Keratinocyte (primary cell): ENCODE measurements at regions not wholly inside any gene's neighbourhood (a gene's known extent, or its start where the extent isn't known, plus 50 kb on each side); places are given as distances from the start of the nearest gene placed in this dataset.

Experiments used
- DNase-seq: peaks from one replicate; pipeline ENCODE4 v3.0.0-alpha.2; 2011; ENCODE audit warnings: low read depth, missing footprints, low spot score
- FAIRE-seq: peaks from 2 replicates; lab custom pipeline; 2011; peaks lifted over from hg19 to GRCh38; lab: Jason Lieb, UNC
- H2AFZ ChIP-seq: 2 replicates; pipeline ENCODE4 v1.6.0; 2012; ENCODE audit warnings: low read length, control low read depth, inconsistent platforms; ENCODE audit not compliant: control insufficient read depth
- H3K27ac ChIP-seq: 2 replicates; pipeline ENCODE4 v1.5.1; 2011; ENCODE audit warnings: low read length; ENCODE audit not compliant: control insufficient read depth, insufficient read depth
- H3K27me3 ChIP-seq: 3 replicates; pipeline ENCODE4 v1.6.0; 2011; ENCODE audit warnings: low read length; ENCODE audit not compliant: control insufficient read depth, insufficient read depth; ENCODE audit errors: extremely low read depth
- H3K36me3 ChIP-seq, 2 experiments: 2 replicates in 1 of 2; 3 replicates in 1 of 2; pipeline ENCODE4 v1.5.1; 2011; ENCODE audit warnings: low read length in 2 of 2, mild to moderate bottlenecking in 1 of 2; ENCODE audit not compliant: control insufficient read depth in 2 of 2, insufficient read depth in 2 of 2; ENCODE audit errors: extremely low read depth in 1 of 2
- H3K4me1 ChIP-seq: 3 replicates; pipeline ENCODE4 v1.5.1; 2011; ENCODE audit warnings: low read length; ENCODE audit not compliant: control insufficient read depth, insufficient read depth; ENCODE audit errors: extremely low read depth
- H3K4me2 ChIP-seq: 3 replicates; pipeline ENCODE4 v1.6.0; 2011; ENCODE audit warnings: low read depth, low read length; ENCODE audit not compliant: control insufficient read depth, insufficient read depth; ENCODE audit errors: extremely low read depth
- H3K4me3 ChIP-seq, 3 experiments: fragments of 200-600 bp in 1 of 3; sonication (generic) in 1 of 3; 2 replicates in 2 of 3; 3 replicates in 1 of 3; pipeline ENCODE4 v1.5.1; 2011 to 2016; ENCODE audit warnings: low read length in 3 of 3, mild to moderate bottlenecking in 3 of 3, control low read depth in 2 of 3, inconsistent platforms in 1 of 3, low read depth in 1 of 3, mixed read lengths in 1 of 3, mixed run types in 1 of 3, moderate library complexity in 1 of 3; ENCODE audit not compliant: control insufficient read depth in 2 of 3, insufficient read depth in 2 of 3; ENCODE audit errors: extremely low read depth in 1 of 3
- H3K79me2 ChIP-seq: 2 replicates; pipeline ENCODE4 v1.6.0; 2012; ENCODE audit warnings: low read length; ENCODE audit not compliant: control insufficient read depth, insufficient read depth
- H3K9ac ChIP-seq: 3 replicates; pipeline ENCODE4 v1.6.0; 2011; ENCODE audit warnings: low read length; ENCODE audit not compliant: control insufficient read depth, insufficient read depth; ENCODE audit errors: extremely low read depth
- H3K9me1 ChIP-seq: 3 replicates; pipeline ENCODE4 v1.6.0; 2011; ENCODE audit warnings: low read length; ENCODE audit not compliant: control insufficient read depth, insufficient read depth; ENCODE audit errors: extremely low read depth
- H3K9me3 ChIP-seq: 2 replicates; pipeline ENCODE4 v1.5.1; 2012; ENCODE audit warnings: low read depth, low read length; ENCODE audit not compliant: control insufficient read depth
- H4K20me1 ChIP-seq: 3 replicates; pipeline ENCODE4 v1.6.0; 2011; ENCODE audit warnings: low read length; ENCODE audit not compliant: control insufficient read depth, insufficient read depth; ENCODE audit errors: extremely low read depth
- EZH2 ChIP-seq: IDR thresholded peaks from one replicate; pipeline ENCODE4 v1.6.1; 2012; ENCODE audit warnings: inconsistent platforms, mild to moderate bottlenecking, low read length, moderate library complexity
- dilution Hi-C: fragments of 300-500 bp; cut with MboI; formaldehyde crosslinking; loops from one replicate; pipeline ENCODE4 v1.7.0; 2020; ENCODE audit warnings: low sequenced_read_pairs; ENCODE audit not compliant: extremely low pct_ligation_motif_present
- TF ChIP-seq, protein P1 (sequence below), 3 experiments: IDR thresholded peaks in 1 of 3; conservative IDR thresholded peaks in 1 of 3; optimal IDR thresholded peaks in 1 of 3; 2 replicates in 2 of 3; 3 replicates in 1 of 3; pipeline versions ENCODE3 to v1.5.1; 2011; ENCODE audit warnings: low read length in 3 of 3, mild to moderate bottlenecking in 3 of 3, moderate library complexity in 2 of 3, control low read depth in 1 of 3, inconsistent platforms in 1 of 3; ENCODE audit not compliant: insufficient read depth in 2 of 3; ENCODE audit errors: extremely low read depth in 1 of 3

DNA sequence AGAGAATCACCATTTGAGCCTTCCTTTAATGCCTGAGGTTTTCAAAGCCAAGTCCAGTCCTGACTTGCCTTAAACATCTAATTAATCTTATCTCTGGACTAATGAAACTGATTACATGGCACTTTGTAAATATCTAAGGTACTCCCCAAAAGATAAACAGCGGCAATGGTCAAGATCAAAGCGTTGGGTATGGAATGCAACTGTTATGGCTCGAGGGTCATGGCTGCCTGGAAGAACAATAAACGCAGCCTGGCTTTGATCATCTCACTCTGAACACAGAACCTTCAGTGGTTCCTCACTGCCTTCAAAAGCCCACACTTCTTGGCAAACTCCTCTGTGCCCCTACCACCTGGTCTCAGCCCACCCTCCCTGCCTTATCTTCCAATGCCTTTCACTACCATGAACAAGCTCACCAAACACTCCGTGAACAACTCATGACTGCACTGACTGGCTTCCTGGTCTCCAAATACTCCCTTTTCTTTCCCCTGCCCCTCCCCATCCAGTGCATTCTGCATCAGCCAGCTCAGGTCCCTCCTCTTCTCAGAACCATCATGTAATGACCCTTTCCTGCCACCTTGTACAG is 150.2 kb upstream of the NFE2L3 start:
- dilution Hi-C loops, result no loop called here

DNA sequence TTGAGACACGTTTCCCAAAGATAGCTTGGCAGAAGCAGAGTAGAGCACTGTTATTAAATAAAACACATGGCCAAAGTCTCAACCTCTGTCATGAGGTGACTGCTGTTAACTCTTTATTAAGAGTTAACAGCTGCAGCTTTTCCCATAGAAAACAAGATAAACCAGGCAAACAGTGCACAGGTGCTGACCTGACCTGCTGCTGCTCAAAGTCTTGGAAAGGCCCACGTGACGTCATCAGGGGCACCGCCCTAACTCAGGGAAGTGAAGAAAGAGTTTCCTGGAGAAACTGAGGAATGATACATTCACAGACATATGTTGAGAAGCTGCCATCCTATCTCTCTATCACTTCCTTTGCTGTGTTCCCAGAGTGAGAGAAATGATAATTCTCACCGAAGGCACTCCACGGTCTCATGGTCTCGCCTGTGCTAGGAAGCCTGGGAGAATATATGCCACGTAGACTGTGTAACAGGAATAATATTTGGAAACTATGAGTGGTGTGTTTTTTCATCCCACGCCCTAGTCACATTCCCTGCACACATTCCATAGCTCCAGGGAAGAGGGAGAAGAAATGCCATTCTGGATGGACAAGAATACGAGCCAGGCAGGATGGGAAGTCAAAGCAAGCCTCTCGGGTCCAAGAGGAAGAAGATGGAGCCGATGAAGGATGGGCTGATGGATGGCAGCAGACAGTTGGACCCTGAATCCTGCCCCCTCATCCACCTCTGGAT is 146.2 kb upstream of the NFE2L3 start:
- Histone ChIP-seq H3K9me3 (no peaks in the 10 kb centered on the region), H3K79me2 (no peaks in the 10 kb centered on the region), H2AFZ (no peak overlapping the region), H3K9ac (no peak overlapping the region), H3K4me2 (no peak overlapping the region), H3K4me1 (no peaks in the 10 kb centered on the region), H3K9me1 (no peaks in the 10 kb centered on the region), H3K4me3 (no peak overlapping the region), H3K36me3 (no peaks in the 10 kb centered on the region), H3K27ac (no peak overlapping the region), H4K20me1 (no peaks in the 10 kb centered on the region), H3K27me3 (peaks cover 3% of the 10 kb centered on the region)
- no peak for DNase-seq
- dilution Hi-C loops, result no loop called here
- FAIRE-seq, result no peak
- TF ChIP-seq, protein P1, sequence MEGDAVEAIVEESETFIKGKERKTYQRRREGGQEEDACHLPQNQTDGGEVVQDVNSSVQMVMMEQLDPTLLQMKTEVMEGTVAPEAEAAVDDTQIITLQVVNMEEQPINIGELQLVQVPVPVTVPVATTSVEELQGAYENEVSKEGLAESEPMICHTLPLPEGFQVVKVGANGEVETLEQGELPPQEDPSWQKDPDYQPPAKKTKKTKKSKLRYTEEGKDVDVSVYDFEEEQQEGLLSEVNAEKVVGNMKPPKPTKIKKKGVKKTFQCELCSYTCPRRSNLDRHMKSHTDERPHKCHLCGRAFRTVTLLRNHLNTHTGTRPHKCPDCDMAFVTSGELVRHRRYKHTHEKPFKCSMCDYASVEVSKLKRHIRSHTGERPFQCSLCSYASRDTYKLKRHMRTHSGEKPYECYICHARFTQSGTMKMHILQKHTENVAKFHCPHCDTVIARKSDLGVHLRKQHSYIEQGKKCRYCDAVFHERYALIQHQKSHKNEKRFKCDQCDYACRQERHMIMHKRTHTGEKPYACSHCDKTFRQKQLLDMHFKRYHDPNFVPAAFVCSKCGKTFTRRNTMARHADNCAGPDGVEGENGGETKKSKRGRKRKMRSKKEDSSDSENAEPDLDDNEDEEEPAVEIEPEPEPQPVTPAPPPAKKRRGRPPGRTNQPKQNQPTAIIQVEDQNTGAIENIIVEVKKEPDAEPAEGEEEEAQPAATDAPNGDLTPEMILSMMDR (optimal IDR thresholded peaks at IDR 0.05 in 1 of 3, IDR thresholded peaks at IDR 0.05 in 1 of 3, conservative IDR thresholded peaks at IDR 0.05 in 1 of 3; ENCODE audit: extremely low read depth in 1 of 3, insufficient read depth in 2 of 3, low read length in 3 of 3), result no peak
- no peak for TF ChIP-seq EZH2

More for the DNA sequence above, 150.2 kb upstream of the NFE2L3 start:
- peaks cover 3% of the 10 kb centered on the region for H3K27me3 ChIP-seq
- H3K27ac ChIP-seq, result no peak overlapping the region
- TF ChIP-seq, protein P1 (optimal IDR thresholded peaks at IDR 0.05 in 1 of 3, IDR thresholded peaks at IDR 0.05 in 1 of 3, conservative IDR thresholded peaks at IDR 0.05 in 1 of 3; ENCODE audit: extremely low read depth in 1 of 3, insufficient read depth in 2 of 3, low read length in 3 of 3), result no peak
- TF ChIP-seq EZH2, result no peak
- H3K9me3 ChIP-seq, result no peaks in the 10 kb centered on the region
- H3K4me2 ChIP-seq, result no peak overlapping the region
- no peaks in the 10 kb centered on the region for H3K36me3 ChIP-seq
- H4K20me1 ChIP-seq, result no peaks in the 10 kb centered on the region
- no peaks in the 10 kb centered on the region for H3K79me2 ChIP-seq
- H3K9me1 ChIP-seq, result no peaks in the 10 kb centered on the region
- no peak overlapping the region for H3K9ac ChIP-seq
- no peak overlapping the region for H3K4me3 ChIP-seq
- FAIRE-seq (no peak), DNase-seq (no peak)
- no peak overlapping the region for H2AFZ ChIP-seq
- H3K4me1 ChIP-seq, result no peaks in the 10 kb centered on the region
